GM21447 (cell line): ENCODE measurements at regions not wholly inside any gene's neighbourhood (a gene's known extent, or its start where the extent isn't known, plus 50 kb on each side); places are given as distances from the start of the nearest gene placed in this dataset.
"Not testable (repeated sequence)": the region's sequence is repeated elsewhere in the genome, so short reads cannot be mapped to it uniquely, and the experiment has no call there.

Experiments used
- ATAC-seq: cut with Tn5 transposase; IDR thresholded peaks from one replicate; pipeline ENCODE4 v1.9.1; 2021; ENCODE audit not compliant: unreplicated experiment

DNA sequence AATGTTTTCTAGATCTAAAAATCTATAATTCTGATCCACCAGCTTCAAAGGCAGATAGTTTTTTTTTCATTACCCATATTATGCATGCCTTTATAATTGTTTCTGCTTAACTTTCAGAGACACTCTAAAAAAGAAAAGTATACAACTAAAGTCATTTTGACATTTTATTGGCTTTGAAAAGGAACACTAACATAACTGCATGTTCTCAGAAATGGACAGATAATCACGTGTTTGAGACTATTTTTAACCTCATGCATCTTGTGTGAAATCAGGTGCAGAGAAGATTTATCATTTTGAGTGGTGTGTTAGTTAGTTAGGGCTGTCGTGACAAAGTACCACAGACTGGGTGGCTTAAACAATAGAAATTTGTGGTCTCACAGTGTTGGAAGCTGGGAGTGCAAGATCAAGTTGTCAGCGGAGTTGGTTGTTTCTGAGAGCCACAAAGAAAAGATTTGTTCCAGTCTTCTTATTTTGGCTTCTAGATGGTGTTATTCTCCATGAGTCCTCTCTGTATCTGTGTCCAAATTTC is 841.4 kb upstream of the LRATD1 start:
- ATAC-seq, result no peak

DNA sequence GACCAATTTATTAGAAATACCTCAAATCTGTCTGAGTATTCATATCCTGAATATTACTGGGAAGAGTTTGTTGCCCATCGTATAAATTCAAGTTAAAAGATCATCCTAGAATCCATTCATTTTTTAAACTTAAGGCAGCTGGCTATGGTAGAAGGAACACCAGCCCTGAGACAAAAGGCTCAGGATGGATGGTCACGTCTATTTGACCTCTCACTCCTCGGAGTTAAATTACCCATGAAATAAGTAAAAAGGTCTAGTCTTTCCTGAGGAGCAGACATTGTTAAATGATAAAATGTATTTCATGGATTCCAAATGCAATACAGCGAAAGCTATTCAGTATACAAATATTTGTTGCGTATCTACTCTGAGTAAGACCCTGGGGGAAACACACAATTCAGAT is 826.0 kb upstream of the LRATD1 start:
- ATAC-seq, result no peak

DNA sequence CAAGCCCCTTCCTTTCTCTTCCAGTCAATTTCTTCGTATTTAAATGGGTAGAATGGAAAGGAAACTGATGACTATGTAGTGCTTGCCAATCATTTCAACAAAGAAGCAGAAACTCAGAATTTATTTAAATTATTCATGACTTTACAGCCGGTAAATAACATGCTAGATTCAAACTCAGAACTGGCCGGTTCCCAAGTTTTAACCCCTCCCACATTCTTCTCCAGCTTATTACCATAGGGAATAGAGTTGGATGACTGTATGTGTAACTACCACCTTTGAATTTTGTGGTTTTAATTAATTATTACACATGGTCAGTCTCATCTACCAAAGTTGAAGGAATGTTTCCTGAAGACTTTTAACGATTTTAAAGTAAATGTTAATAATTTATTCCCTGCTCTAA is 819.3 kb upstream of the LRATD1 start:
- no peak for ATAC-seq

DNA sequence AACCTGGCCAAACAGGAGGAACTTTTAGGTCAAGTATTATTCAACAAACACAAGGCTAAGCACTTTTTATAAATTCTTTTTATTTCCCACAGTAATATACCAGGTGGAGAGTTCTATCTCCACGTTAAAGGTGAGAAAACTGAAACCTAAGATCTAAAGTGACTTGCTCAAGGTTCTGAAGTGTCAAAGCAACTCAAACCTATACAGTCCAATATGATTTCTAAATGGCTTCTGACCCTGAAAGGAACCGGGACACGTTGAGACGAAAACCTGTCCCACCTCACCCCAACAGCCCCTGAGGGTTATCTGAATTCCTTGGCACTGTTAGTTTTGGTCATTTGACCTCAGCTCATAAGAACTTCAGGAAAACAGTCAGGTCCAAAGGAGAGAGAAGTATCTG is 814.5 kb upstream of the LRATD1 start:
- no peak for ATAC-seq

GRCh38 chr2:13819896-13820295 is 812.6 kb upstream of the LRATD1 start:
- no peak for ATAC-seq

DNA sequence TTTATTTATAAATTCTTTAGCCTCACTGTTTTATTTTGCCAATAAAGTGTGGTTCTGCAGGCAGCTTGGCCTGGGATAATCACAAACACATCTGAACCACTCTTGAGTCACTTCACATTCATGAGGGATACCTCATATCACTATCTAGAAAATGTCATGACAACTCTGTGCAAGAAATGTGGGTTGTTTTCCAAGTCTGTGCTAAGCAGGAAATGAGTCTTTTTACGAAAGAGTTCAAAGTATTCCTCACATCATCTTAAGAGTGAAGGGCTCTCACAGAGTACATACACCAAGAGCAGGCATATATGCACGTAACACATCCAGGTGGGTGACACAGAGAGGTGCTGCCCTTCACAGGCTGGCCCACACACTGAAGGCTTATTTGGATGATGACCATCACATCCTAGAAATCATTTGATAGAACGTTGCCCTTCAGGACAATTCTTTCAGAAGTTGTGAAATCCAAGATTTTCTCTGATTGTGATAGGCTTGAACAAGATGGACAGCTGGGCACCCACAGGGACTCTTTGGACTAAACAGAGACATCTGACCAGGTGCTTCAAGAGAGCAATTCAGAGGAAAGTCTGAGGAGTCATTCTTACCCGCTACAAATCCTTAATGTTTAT is 811.1 kb upstream of the LRATD1 start:
- no peak for ATAC-seq

DNA sequence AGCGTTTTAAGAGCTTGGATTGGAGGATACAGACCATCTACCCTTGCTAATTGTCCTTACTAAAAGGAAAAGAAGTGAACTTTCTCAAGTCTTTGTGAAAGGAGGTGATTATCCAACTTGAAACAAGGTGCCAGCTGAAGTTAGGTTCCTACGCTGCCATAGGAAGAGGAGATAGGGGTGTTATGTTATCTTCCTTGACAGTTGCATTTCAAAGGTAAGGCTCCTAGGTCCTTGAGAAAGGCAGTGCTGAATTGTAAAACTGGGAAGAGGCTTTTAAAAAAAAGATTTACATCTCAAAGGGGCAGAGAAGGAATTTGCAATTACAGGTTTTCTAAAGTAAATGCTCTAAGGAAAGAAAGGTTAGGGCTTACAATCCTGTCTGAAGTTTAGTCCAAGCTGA is 810.2 kb upstream of the LRATD1 start:
- ATAC-seq, result no peak

GRCh38 chr2:13826314-13826853 is 806.1 kb upstream of the LRATD1 start:
- no peak for ATAC-seq

- ATAC-seq, result no peak
Observed at GRCh38 chr2:13858626-13859025, 773.9 kb upstream of the LRATD1 start.

GRCh38 chr2:13868275-13868674 is 764.2 kb upstream of the LRATD1 start:
- not testable (repeated sequence) for ATAC-seq

DNA sequence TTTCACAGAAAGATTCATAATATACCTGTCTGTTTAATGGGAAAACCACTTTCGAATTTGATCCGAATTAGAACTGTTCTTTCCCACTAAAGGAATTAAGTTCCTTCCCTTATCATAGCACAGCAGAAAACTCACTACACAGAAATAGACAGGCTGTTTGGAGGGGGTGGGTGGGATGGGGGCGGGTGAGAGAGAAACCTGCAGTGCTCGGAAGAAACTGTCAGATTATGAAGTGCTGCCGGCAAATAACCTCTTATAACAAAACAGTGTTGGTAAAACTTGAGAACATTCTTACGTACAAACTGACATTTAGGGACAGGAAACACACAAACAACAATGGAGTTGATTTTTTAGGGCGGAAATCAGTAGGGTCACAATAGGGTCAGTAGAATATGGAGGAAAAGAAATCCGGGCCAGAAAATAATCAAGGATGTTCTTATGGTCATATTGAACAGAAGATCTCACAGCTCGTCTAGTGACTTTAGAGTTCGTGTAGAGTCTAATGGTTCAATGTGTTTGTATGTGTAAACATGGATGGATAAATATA is 756.0 kb upstream of the LRATD1 start:
- no peak for ATAC-seq

DNA sequence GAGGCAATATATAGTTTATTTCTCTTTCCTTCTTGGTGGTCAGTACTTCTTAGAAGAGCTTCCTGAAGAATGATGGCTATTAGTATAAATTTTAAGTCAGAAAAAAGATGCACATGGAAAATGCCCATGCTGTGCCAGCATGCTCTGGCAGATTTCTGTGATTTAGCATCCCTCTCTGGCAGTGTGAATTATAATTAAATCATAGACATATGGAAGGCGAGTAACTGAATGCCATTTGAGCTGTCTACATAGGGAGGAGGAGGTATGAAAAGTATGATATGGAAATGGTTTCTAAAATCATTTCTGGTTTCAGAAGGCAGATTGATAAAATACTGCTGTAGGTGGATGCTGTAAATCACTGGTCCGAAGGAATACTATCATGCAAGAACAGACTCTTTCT is 754.9 kb upstream of the LRATD1 start:
- no peak for ATAC-seq

DNA sequence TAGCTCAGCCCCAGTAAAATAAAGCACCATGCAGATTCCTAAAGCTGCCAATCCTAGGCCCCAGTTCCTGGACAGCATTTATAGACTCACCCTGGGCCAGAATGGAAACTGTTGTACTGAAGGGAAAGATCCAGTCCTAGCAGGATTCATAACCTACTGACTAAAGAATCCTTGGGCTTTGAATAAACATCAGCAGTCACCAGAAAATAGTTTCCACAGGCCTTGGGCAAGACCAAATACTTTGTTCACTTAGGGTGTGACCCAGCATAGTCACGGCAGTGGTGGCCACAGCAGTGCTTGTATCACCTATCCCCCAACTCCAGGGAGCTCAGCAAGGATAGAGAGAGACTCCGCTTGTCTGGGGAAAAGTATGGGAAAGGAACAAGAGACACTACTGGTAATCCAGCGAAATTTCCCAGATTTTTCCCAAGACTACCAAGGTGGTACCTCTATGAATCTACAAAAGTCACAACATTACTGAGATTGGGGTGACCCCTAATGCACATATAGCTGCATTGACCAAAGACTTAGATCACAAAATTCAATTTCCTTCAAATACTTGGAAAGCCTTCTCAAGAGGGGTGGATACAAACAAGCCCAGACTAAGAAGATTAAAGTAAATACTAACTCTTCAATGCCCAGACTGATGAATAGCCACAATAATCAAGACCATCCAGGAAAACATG is 748.1 kb upstream of the LRATD1 start:
- no peak for ATAC-seq

- ATAC-seq, result no peak
Observed at GRCh38 chr2:13901526-13901925, 731.0 kb upstream of the LRATD1 start.

- no peak for ATAC-seq
Observed at GRCh38 chr2:13905831-13906230, 726.7 kb upstream of the LRATD1 start.

GRCh38 chr2:13916066-13916465 is 716.5 kb upstream of the LRATD1 start:
- no peak for ATAC-seq

- ATAC-seq, result no peak
Observed at GRCh38 chr2:13917958-13918357, 714.6 kb upstream of the LRATD1 start.

DNA sequence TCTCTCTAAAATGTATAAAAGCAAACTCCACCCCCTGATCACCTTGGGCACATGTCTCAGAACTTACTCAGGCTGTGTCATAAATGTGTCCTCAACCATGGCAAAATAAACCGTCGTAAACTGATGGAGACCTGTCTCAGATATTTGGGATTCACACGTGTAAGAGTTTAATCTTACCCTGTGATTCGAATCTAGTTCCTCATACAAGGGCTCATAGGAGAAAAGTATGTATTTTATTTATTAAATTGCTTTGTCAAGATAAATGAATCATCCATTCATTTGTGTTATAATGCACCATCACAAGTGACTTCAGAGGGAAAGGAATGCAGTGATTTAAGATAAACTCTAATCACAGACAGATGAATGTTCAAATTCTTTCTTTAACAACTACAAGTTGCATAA is 712.5 kb upstream of the LRATD1 start:
- no peak for ATAC-seq

DNA sequence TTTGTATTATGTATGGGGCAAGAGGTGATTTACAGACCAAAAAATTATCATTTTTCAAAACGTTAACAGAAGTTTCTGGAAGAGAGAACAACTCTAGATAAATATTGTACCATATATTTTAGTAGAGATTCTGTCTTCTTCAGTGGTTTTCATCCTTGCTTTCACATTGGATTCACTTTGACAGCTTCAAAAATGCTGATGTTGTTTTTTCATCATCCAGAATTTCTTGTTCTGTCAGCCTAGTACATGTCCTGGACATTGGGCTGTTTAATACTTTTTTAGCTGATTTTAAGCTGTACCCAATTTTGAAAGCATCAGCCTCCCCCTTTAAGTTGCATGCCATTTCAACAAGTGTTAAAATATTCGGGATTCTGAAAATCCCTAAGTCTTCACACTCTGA is 711.3 kb upstream of the LRATD1 start:
- no peak for ATAC-seq

DNA sequence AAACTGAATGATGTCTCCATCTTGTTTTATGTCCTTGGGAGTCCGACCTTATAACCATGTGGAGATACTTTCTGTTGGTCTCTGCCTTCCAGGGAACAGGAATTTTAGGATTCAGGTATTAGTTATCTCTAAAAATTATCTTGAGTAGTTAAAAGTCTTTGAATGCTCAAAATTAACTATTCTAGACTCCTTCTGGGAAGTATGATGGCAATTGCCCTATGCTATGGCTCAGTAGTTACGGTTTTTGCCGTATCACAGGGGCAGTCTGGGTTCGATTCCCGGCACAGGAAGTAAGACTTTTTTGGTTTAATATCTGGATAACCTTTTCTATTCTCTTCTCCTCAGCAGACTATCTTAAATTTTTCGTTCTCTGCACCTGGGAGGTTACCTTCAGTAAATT is 708.7 kb upstream of the LRATD1 start:
- ATAC-seq, result no peak

DNA sequence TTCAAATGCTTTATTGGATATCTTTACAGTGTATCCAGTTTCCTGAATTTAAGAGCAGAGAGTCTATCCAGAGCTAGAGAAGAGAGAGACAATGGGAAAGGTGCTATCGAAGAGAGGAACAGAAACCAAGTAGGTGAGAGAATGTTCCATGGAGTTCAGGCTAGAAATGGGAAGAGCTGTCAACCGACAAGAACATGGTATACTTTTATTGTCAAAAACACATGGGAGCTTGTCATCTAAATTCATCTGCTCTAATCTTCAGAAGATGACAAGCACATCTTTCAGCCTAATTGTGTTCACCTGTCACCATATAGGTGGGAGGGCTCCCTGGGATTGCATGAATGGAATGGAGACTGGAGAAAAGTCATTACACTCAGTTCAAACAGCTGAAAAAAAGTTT is 690.4 kb upstream of the LRATD1 start:
- no peak for ATAC-seq

DNA sequence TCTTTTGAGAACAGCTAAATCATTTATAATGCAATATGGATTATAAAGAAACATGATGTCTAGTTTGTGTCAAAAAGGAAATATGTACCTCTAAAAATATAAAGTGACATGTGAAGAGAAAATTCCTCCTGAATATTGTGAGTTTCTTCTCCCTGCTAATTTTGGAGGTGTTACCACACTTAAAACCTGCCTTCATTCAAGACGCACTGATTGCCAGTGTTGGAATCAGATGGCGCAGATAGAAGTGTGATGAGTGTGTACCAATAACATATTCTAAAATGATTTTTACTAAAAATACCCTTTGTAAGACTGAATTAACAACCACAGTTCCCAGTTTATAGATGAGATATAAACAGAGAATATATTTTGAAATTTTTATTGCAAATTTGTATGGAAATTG is 681.8 kb upstream of the LRATD1 start:
- ATAC-seq, result no peak
